Suprapubic skin (tissue), 4 donors: ENCODE measurements at regions not wholly inside any gene's neighbourhood (a gene's known extent, or its start where the extent isn't known, plus 50 kb on each side); places are given as distances from the start of the nearest gene placed in this dataset.

Source experiments
- EP300 ChIP-seq: sonication (generic); formaldehyde crosslinking; IDR thresholded peaks from one replicate; pipeline ENCODE4 v1.6.1; 2017; ENCODE audit warnings: antibody characterized with exemption
- POLR2AphosphoS5 ChIP-seq, 3 donors: sonication (generic); formaldehyde crosslinking; IDR thresholded peaks; one replicate each; pipeline ENCODE4 v1.6.1; 2017; ENCODE audit warnings: antibody characterized with exemption in 3 of 3
- TF ChIP-seq, protein P1 (sequence below), 2 donors: fragments of 200-600 bp in 1 of 2; fragments of 450-650 bp in 1 of 2; sonication (generic) in 1 of 2; IDR thresholded peaks; one replicate each; pipeline ENCODE4 v1.5.1; 2016 to 2019; ENCODE audit warnings: antibody characterized with exemption in 2 of 2, mild to moderate bottlenecking in 1 of 2, moderate library complexity in 1 of 2

DNA sequence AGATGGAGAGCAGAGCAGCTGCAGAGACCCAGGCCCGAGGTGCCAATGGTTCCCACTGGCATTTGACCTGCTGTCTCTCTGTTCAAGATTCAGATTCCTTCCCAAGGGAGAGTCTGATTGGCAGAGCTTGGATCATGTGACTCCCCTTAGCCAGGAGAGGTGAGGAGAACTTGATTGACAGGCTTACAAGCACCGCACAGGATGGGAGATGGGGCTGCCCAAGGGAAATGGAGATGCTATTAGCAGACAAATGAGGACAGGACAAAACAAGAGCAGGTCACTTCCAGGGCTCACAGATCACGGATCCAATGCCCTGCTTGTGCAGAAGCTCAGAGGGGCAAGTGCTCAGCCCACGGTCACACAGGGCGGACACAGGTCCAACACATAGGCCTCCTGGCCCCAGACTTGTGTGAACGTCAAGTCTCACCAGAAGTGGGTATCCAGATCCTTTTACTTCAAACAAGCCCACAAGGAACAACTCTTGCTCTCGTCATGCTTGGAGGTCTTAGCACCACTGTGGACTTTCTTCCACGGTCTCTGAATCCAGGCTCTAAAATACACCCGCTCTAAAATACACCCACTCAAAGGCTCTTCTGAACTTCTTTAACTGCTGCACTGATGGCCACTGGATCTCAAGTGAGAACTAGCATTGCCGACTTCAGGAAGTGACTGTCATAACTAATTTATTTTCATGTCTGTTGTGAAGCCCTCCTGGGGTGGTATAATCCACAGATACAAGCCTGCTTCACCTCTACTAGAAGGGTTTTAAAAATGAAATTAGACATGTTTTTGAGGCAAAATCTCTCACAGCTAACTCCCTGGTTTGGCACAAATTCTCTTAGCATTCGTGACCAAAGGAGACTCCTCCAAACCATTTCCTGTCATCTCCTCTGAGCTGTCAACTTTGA is 274.9 kb downstream of the RRAGC start:
- TF ChIP-seq, protein P1, sequence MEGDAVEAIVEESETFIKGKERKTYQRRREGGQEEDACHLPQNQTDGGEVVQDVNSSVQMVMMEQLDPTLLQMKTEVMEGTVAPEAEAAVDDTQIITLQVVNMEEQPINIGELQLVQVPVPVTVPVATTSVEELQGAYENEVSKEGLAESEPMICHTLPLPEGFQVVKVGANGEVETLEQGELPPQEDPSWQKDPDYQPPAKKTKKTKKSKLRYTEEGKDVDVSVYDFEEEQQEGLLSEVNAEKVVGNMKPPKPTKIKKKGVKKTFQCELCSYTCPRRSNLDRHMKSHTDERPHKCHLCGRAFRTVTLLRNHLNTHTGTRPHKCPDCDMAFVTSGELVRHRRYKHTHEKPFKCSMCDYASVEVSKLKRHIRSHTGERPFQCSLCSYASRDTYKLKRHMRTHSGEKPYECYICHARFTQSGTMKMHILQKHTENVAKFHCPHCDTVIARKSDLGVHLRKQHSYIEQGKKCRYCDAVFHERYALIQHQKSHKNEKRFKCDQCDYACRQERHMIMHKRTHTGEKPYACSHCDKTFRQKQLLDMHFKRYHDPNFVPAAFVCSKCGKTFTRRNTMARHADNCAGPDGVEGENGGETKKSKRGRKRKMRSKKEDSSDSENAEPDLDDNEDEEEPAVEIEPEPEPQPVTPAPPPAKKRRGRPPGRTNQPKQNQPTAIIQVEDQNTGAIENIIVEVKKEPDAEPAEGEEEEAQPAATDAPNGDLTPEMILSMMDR (IDR thresholded peaks at IDR 0.05), result no peak
- TF ChIP-seq POLR2AphosphoS5 (IDR thresholded peaks at IDR 0.05) (no peak), EP300 (no peak)
